Smooth muscle cell of the brain vasculature (primary cell): ENCODE measurements at regions not wholly inside any gene's neighbourhood (a gene's known extent, or its start where the extent isn't known, plus 50 kb on each side); places are given as distances from the start of the nearest gene placed in this dataset.

Experiments
- DNase-seq: peaks from one replicate; pipeline ENCODE4 v3.0.0-alpha.2; 2012; ENCODE audit warnings: low read depth, low spot score

- DNase-seq, result no peak
Observed at GRCh38 chr7:46678421-46678820, 757.3 kb upstream of the IGFBP3 start.

- DNase-seq, result no peak
Observed at GRCh38 chr7:46675456-46675855, 754.4 kb upstream of the IGFBP3 start.

- no peak for DNase-seq
Observed at GRCh38 chr7:46672861-46673260, 751.8 kb upstream of the IGFBP3 start.

GRCh38 chr7:46671108-46671769 is 750.2 kb upstream of the IGFBP3 start:
- no peak for DNase-seq

- DNase-seq, result no peak
Observed at GRCh38 chr7:46669028-46669427, 748.0 kb upstream of the IGFBP3 start.

- DNase-seq, result no peak
Observed at GRCh38 chr7:46664453-46664852, 743.4 kb upstream of the IGFBP3 start.

- DNase-seq, result no peak
Observed at GRCh38 chr7:46663025-46663424, 742.0 kb upstream of the IGFBP3 start.

GRCh38 chr7:46661431-46661830 is 740.4 kb upstream of the IGFBP3 start:
- no peak for DNase-seq

- DNase-seq, result no peak
Observed at GRCh38 chr7:46660402-46660980, 739.4 kb upstream of the IGFBP3 start.

GRCh38 chr7:46658281-46658680 is 737.2 kb upstream of the IGFBP3 start:
- DNase-seq, result no peak

- DNase-seq, result no peak
Observed at GRCh38 chr7:46654546-46655443, 733.7 kb upstream of the IGFBP3 start.

- no peak for DNase-seq
Observed at GRCh38 chr7:46653848-46654247, 732.8 kb upstream of the IGFBP3 start.

GRCh38 chr7:46652317-46652716 is 731.2 kb upstream of the IGFBP3 start:
- no peak for DNase-seq

GRCh38 chr7:46651561-46652088 is 730.6 kb upstream of the IGFBP3 start:
- DNase-seq, result no peak

- DNase-seq, result no peak
Observed at GRCh38 chr7:46651070-46651469, 730.0 kb upstream of the IGFBP3 start.

GRCh38 chr7:46649876-46650275 is 728.8 kb upstream of the IGFBP3 start:
- no peak for DNase-seq

- DNase-seq, result no peak
Observed at GRCh38 chr7:46637793-46638735, 717.0 kb upstream of the IGFBP3 start.

GRCh38 chr7:46636022-46636421 is 715.0 kb upstream of the IGFBP3 start:
- DNase-seq, result no peak

GRCh38 chr7:46633630-46634240 is 712.7 kb upstream of the IGFBP3 start:
- DNase-seq, result no peak

- no peak for DNase-seq
Observed at GRCh38 chr7:46633200-46633599, 712.1 kb upstream of the IGFBP3 start.

- DNase-seq, result peak; percentile 52
Observed at GRCh38 chr7:46630031-46630430, 709.0 kb upstream of the IGFBP3 start.
